Esophagus squamous epithelium (tissue), 5 donors: ENCODE measurements at regions not wholly inside any gene's neighbourhood (a gene's known extent, or its start where the extent isn't known, plus 50 kb on each side); places are given as distances from the start of the nearest gene placed in this dataset.

Source experiments
- DNase-seq: peaks from one replicate; lab custom pipeline; 2025; lab: John Stamatoyannopoulos, UW
- H3K27ac ChIP-seq, 4 donors: fragments of 200-600 bp; sonication (generic); one replicate each; pipeline ENCODE4 v1.5.1; 2016 to 2019; ENCODE audit warnings: mild to moderate bottlenecking in 1 of 4
- H3K27me3 ChIP-seq, 4 donors: fragments of 200-600 bp; sonication (generic); 1 replicate in 3 of 4; 2 replicates in 1 of 4; pipeline versions ENCODE4 v1.5.1 to v1.6.0; 2017 to 2021; ENCODE audit warnings: antibody characterized with exemption in 1 of 4
- H3K36me3 ChIP-seq, 3 donors: fragments of 200-600 bp; sonication (generic); one replicate each; pipeline ENCODE4 v1.5.1; 2016 to 2019
- H3K4me1 ChIP-seq, 3 donors: fragments of 200-600 bp; sonication (generic); one replicate each; pipeline ENCODE4 v1.5.1; 2017 to 2019
- H3K4me3 ChIP-seq, 4 donors: fragments of 200-600 bp; sonication (generic); 1 replicate in 3 of 4; 2 replicates in 1 of 4; pipeline ENCODE4 v1.5.1; 2016 to 2019; ENCODE audit warnings: mild to moderate bottlenecking in 2 of 4, moderate library complexity in 1 of 4
- H3K9me3 ChIP-seq, 3 donors: fragments of 200-600 bp; sonication (generic); one replicate each; pipeline ENCODE4 v1.5.1; 2016 to 2019
- CTCF ChIP-seq, 6 experiments: fragments of 450-650 bp in 4 of 6; fragments of 200-600 bp in 2 of 6; sonication (generic) in 2 of 6; IDR thresholded peaks; one replicate each; pipeline ENCODE4 v1.5.1; 2016 to 2019; ENCODE audit warnings: antibody characterized with exemption in 6 of 6, mild to moderate bottlenecking in 4 of 6, moderate library complexity in 4 of 6
- POLR2A ChIP-seq, 4 donors: fragments of 450-650 bp; IDR thresholded peaks; one replicate each; pipeline ENCODE4 v1.6.1; 2017; ENCODE audit warnings: antibody characterized with exemption in 4 of 4, mild to moderate bottlenecking in 4 of 4, moderate library complexity in 3 of 4
- WGBS, 2 donors: methylation state at CpG; one replicate each; pipeline ENCODE4 v1.1.5; 2018; 5-methylcytosine and 5-hydroxymethylcytosine counted together
- intact Hi-C: fragments of 100-400 bp; cut with DNase I; formaldehyde crosslinking; loops from one replicate; pipeline ENCODE4 v1.15.0; 2022
- donor health status: DM: yes; HTN: yes; CAD: no.

DNA sequence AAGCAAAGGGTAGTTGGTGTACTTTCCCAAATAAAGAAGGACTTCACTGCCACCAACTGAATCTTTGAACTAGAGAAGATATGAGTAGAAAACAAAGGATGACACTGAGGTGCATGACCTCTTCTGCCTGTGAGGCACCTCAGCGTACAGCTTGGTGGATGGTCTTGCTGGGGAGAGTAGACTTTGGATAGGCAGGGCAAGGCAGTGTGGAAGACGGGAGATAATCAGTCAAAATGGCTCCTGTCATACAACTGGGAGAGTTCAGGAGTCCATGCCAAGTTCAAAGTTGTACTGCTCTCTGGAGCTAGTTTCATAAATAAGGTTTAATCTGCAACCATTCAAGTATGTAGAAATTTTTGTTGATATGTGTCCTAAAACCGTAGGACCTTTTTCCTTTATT, 143.4 kb downstream of the BARHL2 start:
- WGBS, 2 donors, result 63 to 68% methylated on average over 3 of the region's 3 CpGs
- Histone ChIP-seq H3K4me3 (no peak overlapping the region), H3K27me3 (peaks cover 0 to 3% (median 0%) of the 10 kb centered on the region in 4 donors), H3K9me3 (no peaks in the 10 kb centered on the region), H3K36me3 (no peaks in the 10 kb centered on the region), H3K27ac (no peak overlapping the region), H3K4me1 (no peaks in the 10 kb centered on the region)
- no peak for DNase-seq
- TF ChIP-seq CTCF (IDR thresholded peaks at IDR 0.05), result no peak
- no peak for TF ChIP-seq POLR2A (IDR thresholded peaks at IDR 0.05)
- intact Hi-C loops, result no loop called here

DNA sequence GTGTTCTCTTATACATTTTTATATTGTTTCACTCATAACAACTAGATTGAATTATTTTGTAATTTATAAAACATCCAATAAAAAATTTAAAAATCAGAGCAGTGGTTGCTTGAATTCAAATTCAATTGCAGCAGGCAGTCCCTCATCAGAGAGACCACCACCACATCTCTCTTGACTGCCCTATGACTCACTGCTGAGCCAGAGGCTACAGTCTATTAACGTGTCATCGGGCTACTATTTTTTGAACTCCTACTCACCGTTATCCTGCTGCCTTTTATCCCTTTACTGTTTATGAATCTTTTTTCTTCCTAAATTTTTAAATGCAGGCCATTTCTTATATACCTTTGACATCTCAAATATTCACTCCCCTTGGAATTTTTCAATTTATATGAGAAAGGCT, 144.7 kb downstream of the BARHL2 start:
- Histone ChIP-seq H3K27me3 (peaks cover 0 to 3% (median 0%) of the 10 kb centered on the region in 4 donors), H3K27ac (no peak overlapping the region), H3K9me3 (no peaks in the 10 kb centered on the region), H3K4me3 (no peak overlapping the region), H3K36me3 (no peaks in the 10 kb centered on the region), H3K4me1 (no peaks in the 10 kb centered on the region)
- 76 to 85% methylated on average over 3 of the region's 3 CpGs for WGBS, 2 donors
- no peak for DNase-seq
- intact Hi-C loops, result no loop called here
- TF ChIP-seq CTCF (IDR thresholded peaks at IDR 0.05), result no peak
- no peak for TF ChIP-seq POLR2A (IDR thresholded peaks at IDR 0.05)

DNA sequence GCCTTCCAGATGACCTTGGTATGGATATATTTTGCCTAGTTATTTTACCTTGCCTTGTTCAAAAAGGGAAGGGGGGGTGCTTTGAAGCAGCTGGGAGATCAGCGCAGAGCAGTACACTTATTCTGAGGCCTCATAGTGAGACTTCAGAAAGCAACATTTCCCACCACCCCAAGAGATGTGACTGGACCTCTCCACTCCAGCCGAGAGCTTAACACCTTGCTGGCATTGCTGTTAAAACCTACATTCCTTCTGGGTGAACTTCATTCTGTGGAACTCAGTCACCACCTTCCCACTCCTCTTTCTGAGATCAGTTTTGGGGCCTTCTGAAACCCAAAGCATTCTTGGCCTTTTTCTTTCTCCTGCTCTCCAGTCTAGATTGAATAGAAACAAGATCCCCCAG, 148.7 kb downstream of the BARHL2 start:
- TF ChIP-seq POLR2A (IDR thresholded peaks at IDR 0.05) (no peak), CTCF (IDR thresholded peaks at IDR 0.05) (no peak)
- H3K4me3 ChIP-seq, result no peak overlapping the region
- no peak for DNase-seq
- H3K27me3 ChIP-seq, result no peaks in the 10 kb centered on the region
- no peaks in the 10 kb centered on the region for H3K36me3 ChIP-seq
- H3K27ac ChIP-seq, result no peak overlapping the region
- no peaks in the 10 kb centered on the region for H3K4me1 ChIP-seq
- WGBS, 2 donors, result 63 to 64% methylated on average over 2 of the region's 2 CpGs
- no peaks in the 10 kb centered on the region for H3K9me3 ChIP-seq
- intact Hi-C loops, result no loop called here

DNA sequence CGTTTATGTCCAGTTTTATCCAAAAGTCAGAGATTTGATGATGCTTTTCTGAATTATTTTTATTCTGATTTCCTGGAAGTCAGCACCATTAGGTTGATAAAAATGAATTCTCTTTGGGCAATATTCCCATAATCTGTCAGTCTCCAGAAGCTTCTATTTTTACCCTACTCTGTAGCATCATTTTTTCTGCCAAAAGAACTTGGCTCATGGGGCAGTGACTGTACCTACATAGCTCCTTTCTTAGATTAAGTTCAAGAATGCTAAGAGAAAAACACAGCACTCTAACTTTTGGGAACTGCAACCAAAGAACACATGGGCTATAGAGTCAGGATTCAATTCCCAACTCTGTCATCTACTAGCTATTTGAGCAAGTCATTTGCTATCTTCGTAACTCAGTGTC, 152.9 kb downstream of the BARHL2 start:
- Histone ChIP-seq H3K27ac (no peak overlapping the region), H3K9me3 (no peaks in the 10 kb centered on the region), H3K4me3 (no peak overlapping the region), H3K27me3 (no peaks in the 10 kb centered on the region), H3K36me3 (no peaks in the 10 kb centered on the region), H3K4me1 (no peaks in the 10 kb centered on the region)
- intact Hi-C loops, result no loop called here
- 43 to 68% methylated on average over 2 of the region's 2 CpGs for WGBS, 2 donors
- TF ChIP-seq POLR2A (IDR thresholded peaks at IDR 0.05), result no peak
- no peak for DNase-seq

DNA sequence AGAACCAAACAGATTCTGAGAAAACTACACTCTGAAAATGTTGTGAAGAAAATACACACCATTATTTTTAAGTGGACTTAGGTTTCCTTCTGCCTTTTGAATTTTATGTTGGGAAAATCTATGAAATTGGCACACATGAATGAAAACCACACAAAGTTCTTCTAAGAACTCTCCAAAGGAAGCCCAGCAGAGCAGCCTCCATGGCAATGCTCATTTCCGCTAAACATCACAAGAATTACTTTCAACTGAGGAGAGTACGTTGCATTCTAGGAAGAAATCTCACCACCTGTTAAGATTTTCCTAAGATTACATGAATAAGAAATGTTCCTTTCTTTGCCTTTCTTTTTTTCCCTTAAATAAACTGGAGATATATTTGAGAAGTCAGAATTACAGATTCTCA, 154.2 kb downstream of the BARHL2 start:
- TF ChIP-seq CTCF (IDR thresholded peaks at IDR 0.05) (no peak), POLR2A (IDR thresholded peaks at IDR 0.05) (no peak)
- H3K9me3 ChIP-seq, result no peaks in the 10 kb centered on the region
- no peak overlapping the region for H3K27ac ChIP-seq
- intact Hi-C loops, result no loop called here
- WGBS, 2 donors, result 38 to 51% methylated on average over 2 of the region's 2 CpGs
- no peaks in the 10 kb centered on the region for H3K36me3 ChIP-seq
- no peaks in the 10 kb centered on the region for H3K27me3 ChIP-seq
- no peak for DNase-seq
- H3K4me1 ChIP-seq, result no peaks in the 10 kb centered on the region
- no peak overlapping the region for H3K4me3 ChIP-seq

- Histone ChIP-seq H3K36me3 (no peaks in the 10 kb centered on the region), H3K9me3 (no peaks in the 10 kb centered on the region), H3K4me1 (no peaks in the 10 kb centered on the region), H3K27ac (no peak overlapping the region), H3K4me3 (no peak overlapping the region), H3K27me3 (no peaks in the 10 kb centered on the region)
- TF ChIP-seq CTCF (IDR thresholded peaks at IDR 0.05) (no peak), POLR2A (IDR thresholded peaks at IDR 0.05) (no peak)
- intact Hi-C loops, result no loop called here
- no peak for DNase-seq
- WGBS, 2 donors, result 18 to 35% methylated on average over 3 of the region's 3 CpGs
These were observed 155.2 kb downstream of the BARHL2 start for GRCh38 chr1:90561911-90562310.
